ENCODE measurements at regions not wholly inside any gene's neighbourhood (a gene's known extent, or its start where the extent isn't known, plus 50 kb on each side); places are given as distances from the start of the nearest gene placed in this dataset.

DNA sequence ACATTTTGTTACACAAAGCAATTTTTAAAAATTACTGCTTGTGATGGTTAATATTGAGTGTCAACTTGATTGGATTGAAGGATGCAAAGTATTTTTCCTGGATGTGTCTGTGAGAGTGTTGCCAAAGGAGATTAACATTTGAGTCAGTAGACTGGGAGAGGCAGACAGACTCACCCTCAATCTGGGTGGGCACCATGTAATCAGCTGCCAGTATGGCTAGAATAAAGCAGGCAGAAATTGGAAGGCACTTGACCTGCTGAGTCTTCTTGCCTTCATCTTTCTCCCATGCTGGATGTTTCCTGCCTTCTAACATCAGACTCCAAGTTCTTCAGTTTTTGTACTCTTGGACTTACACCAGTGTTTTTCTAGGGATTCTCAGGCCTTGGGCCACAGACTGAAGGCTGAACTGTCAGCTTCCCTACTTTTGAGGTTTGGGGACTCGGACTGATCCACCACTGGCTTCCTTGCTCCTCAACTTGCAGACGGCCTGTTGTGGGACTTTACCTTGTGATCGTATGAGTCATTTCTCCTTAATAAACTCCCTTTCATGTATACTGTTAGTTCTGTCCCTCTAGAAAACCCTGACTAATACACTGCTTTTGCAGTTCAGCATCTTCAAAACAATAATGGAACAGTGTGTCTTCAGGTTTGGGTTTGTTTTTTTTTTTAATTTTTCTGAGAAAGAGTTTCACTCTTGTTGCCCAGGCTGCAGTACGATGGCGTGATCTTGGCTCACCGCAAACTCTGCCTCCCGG, 244.1 kb upstream of the SEMA3C start:
- TF ChIP-seq REST (tag by site-specific recombination; IDR thresholded peaks at IDR 0.05) (no peak), ZNF37A (tag by site-specific recombination; IDR thresholded peaks at IDR 0.05) (no peak), PRDM6 (tag by site-specific recombination; IDR thresholded peaks at IDR 0.05) (no peak), ZBTB7A (tag by site-specific recombination; IDR thresholded peaks at IDR 0.05; ENCODE audit: low read depth) (no peak), KLF8 (tag by site-specific recombination; IDR thresholded peaks at IDR 0.05) (no peak), YY1 (tag by site-specific recombination; IDR thresholded peaks at IDR 0.05) (no peak), ZNF510 (tag by site-specific recombination; IDR thresholded peaks at IDR 0.05; ENCODE audit: insufficient replicate concordance) (no peak), ZNF169 (tag by site-specific recombination; IDR thresholded peaks at IDR 0.05) (no peak), BCL11A (tag by site-specific recombination; IDR thresholded peaks at IDR 0.05; ENCODE audit: low read depth) (no peak), ZNF501 (tag by site-specific recombination; IDR thresholded peaks at IDR 0.05) (no peak), HOXA7 (CRISPR knock-in tag; IDR thresholded peaks at IDR 0.05; ENCODE audit: borderline replicate concordance) (no peak), ZBTB10 (tag by site-specific recombination; IDR thresholded peaks at IDR 0.05) (no peak)
- TF ChIP-seq, protein P1, sequence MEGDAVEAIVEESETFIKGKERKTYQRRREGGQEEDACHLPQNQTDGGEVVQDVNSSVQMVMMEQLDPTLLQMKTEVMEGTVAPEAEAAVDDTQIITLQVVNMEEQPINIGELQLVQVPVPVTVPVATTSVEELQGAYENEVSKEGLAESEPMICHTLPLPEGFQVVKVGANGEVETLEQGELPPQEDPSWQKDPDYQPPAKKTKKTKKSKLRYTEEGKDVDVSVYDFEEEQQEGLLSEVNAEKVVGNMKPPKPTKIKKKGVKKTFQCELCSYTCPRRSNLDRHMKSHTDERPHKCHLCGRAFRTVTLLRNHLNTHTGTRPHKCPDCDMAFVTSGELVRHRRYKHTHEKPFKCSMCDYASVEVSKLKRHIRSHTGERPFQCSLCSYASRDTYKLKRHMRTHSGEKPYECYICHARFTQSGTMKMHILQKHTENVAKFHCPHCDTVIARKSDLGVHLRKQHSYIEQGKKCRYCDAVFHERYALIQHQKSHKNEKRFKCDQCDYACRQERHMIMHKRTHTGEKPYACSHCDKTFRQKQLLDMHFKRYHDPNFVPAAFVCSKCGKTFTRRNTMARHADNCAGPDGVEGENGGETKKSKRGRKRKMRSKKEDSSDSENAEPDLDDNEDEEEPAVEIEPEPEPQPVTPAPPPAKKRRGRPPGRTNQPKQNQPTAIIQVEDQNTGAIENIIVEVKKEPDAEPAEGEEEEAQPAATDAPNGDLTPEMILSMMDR (tag by site-specific recombination; IDR thresholded peaks at IDR 0.05), result no peak
